Body of pancreas (tissue), 4 donors: ENCODE measurements at regions not wholly inside any gene's neighbourhood (a gene's known extent, or its start where the extent isn't known, plus 50 kb on each side); places are given as distances from the start of the nearest gene placed in this dataset.

Experiments
- POLR2A ChIP-seq, 3 donors: fragments of 450-650 bp; IDR thresholded peaks; one replicate each; pipeline ENCODE4 v1.6.1; 2016; ENCODE audit warnings: antibody characterized with exemption in 3 of 3, mild to moderate bottlenecking in 2 of 3
- TF ChIP-seq, protein P1 (sequence below), 7 experiments: fragments of 450-650 bp in 4 of 7; fragments of 200-600 bp in 3 of 7; sonication (generic) in 3 of 7; IDR thresholded peaks; one replicate each; pipeline ENCODE4 v1.5.1; 2016 to 2019; ENCODE audit warnings: antibody characterized with exemption in 7 of 7

DNA sequence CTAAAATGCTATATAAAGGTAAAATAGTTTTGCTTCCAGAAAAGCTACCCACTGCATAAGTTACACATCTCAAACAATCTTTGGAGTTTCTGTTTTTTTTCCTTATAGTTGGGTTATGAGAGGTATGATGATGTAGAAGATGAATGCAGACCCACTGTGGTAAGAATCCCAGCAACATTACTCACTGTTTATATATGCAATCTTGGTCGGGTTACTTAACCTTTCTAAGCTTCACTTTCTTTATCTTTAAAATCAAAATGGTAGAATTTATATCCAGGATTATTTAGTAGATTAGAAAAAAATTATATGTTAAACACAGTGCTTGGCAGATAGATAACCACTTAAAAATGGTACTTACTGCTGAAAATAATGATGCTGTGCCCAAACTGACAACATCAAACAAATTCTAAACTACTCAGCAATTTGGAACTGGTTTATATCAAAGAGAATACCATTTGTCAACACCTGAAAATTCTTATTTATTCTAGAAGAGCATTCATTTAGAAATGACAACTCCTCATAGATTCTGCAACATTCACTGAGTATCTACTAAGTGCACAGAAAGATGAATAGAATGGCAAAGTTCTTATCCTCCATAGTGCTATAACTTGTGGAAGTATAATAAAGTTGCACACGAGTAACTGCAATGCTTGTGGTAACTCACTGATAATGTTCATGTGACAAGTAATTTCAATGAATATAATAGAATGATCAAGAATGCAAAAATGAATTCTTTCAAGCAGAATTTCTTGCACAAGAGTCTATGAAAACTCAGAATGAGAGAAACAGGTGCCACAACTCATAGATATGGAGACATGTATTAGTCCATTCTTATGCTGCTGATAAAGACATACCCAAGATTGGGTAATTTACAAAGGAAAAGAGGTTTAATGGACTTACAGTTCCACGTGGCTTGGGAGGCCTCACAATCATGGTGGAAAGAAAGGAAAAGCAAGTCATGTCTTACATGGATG, 129.0 kb upstream of the SLC7A14 start:
- no peak for TF ChIP-seq POLR2A (IDR thresholded peaks at IDR 0.05)
- TF ChIP-seq, protein P1, sequence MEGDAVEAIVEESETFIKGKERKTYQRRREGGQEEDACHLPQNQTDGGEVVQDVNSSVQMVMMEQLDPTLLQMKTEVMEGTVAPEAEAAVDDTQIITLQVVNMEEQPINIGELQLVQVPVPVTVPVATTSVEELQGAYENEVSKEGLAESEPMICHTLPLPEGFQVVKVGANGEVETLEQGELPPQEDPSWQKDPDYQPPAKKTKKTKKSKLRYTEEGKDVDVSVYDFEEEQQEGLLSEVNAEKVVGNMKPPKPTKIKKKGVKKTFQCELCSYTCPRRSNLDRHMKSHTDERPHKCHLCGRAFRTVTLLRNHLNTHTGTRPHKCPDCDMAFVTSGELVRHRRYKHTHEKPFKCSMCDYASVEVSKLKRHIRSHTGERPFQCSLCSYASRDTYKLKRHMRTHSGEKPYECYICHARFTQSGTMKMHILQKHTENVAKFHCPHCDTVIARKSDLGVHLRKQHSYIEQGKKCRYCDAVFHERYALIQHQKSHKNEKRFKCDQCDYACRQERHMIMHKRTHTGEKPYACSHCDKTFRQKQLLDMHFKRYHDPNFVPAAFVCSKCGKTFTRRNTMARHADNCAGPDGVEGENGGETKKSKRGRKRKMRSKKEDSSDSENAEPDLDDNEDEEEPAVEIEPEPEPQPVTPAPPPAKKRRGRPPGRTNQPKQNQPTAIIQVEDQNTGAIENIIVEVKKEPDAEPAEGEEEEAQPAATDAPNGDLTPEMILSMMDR (IDR thresholded peaks at IDR 0.05), result no peak
